IMR-90 (cell line): ENCODE measurements at regions not wholly inside any gene's neighbourhood (a gene's known extent, or its start where the extent isn't known, plus 50 kb on each side); places are given as distances from the start of the nearest gene placed in this dataset.

ENCODE experiments used
- ATAC-seq: fragments of 200-7000 bp; cut with Tn5 transposase; 2 replicates; pipeline ENCODE4 v1.9.1; 2020; ENCODE audit warnings: low read depth, mild to moderate bottlenecking, moderate library complexity
- BruUV-seq: library from RNA; stranded (reverse); fragments of 400-500 nt; replicated peaks from 2 replicates; lab custom pipeline; 2021; lab: Mats Ljungman, UMichigan
- CTCF ChIA-PET: fragments of 300-600 bp; formaldehyde crosslinking; extraction: SDS; loops from one replicate; lab custom pipeline; 2021; ENCODE audit warnings: antibody characterized with exemption; lab: Yijun Ruan, JAX
- POLR2A ChIA-PET: fragments of 300-600 bp; sonication (Branson Sonifier 250); formaldehyde crosslinking; loops from one replicate; lab custom pipeline; 2022; ENCODE audit warnings: antibody characterized with exemption; ENCODE audit not compliant: unreplicated experiment; lab: Charles Lee
- DNase-seq: peaks from one replicate; pipeline ENCODE4 v3.0.0; 2013
- H2AFZ ChIP-seq: replicated peaks from 2 replicates; pipeline ENCODE3; 2013; ENCODE audit warnings: low read length, mild to moderate bottlenecking; ENCODE audit not compliant: poor library complexity
- H2AK5ac ChIP-seq: 2 replicates; pipeline ENCODE4 v1.6.1; 2013; ENCODE audit warnings: low read depth, low read length, inconsistent platforms
- H2AK9ac ChIP-seq: replicated peaks from 2 replicates; pipeline ENCODE3; 2013; ENCODE audit warnings: mild to moderate bottlenecking, low read depth, low read length, moderate library complexity; ENCODE audit not compliant: poor library complexity
- H2BK120ac ChIP-seq: 2 replicates; pipeline ENCODE4 v1.6.1; 2013; ENCODE audit warnings: low read depth, low read length, inconsistent platforms
- H2BK15ac ChIP-seq: 3 replicates; pipeline ENCODE4 v1.6.1; 2013; ENCODE audit warnings: low read depth, low read length, inconsistent platforms
- H2BK20ac ChIP-seq: 2 replicates; pipeline ENCODE4 v1.6.1; 2013; ENCODE audit warnings: low read depth, mild to moderate bottlenecking, inconsistent platforms, low read length, moderate library complexity
- H2BK5ac ChIP-seq: 2 replicates; pipeline ENCODE4 v1.6.1; 2013; ENCODE audit warnings: mild to moderate bottlenecking, low read depth, low read length, inconsistent platforms; ENCODE audit not compliant: poor library complexity, severe bottlenecking
- H3K14ac ChIP-seq: replicated peaks from 2 replicates; pipeline ENCODE4 v1.6.1; 2013; ENCODE audit warnings: low read depth, low read length, inconsistent platforms
- H3K18ac ChIP-seq: 2 replicates; pipeline ENCODE4 v1.6.1; 2013; ENCODE audit warnings: low read depth, low read length, control low read depth
- H3K23ac ChIP-seq: 2 replicates; pipeline ENCODE4 v1.6.1; 2013; ENCODE audit warnings: low read depth, low read length, inconsistent platforms
- H3K27ac ChIP-seq: 2 replicates; pipeline ENCODE4 v1.5.1; 2013; ENCODE audit warnings: mild to moderate bottlenecking, control low read depth, low read length; ENCODE audit not compliant: insufficient read depth
- H3K27me3 ChIP-seq: 2 replicates; pipeline ENCODE4 v1.6.1; 2013; ENCODE audit warnings: low read length; ENCODE audit not compliant: control insufficient read depth, insufficient read depth
- H3K36me3 ChIP-seq: 2 replicates; pipeline ENCODE4 v1.6.1; 2013; ENCODE audit warnings: low read length, mixed read lengths; ENCODE audit not compliant: control insufficient read depth, insufficient read depth
- H3K4ac ChIP-seq: 2 replicates; pipeline ENCODE4 v1.6.1; 2013; ENCODE audit warnings: low read depth, low read length, inconsistent platforms
- H3K4me1 ChIP-seq: 2 replicates; pipeline ENCODE4 v1.6.1; 2013; ENCODE audit warnings: low read length, mixed read lengths; ENCODE audit not compliant: control insufficient read depth, insufficient read depth
- H3K4me2 ChIP-seq: 2 replicates; pipeline ENCODE4 v1.6.1; 2013; ENCODE audit warnings: low read depth, mild to moderate bottlenecking, control low read depth, low read length, moderate library complexity
- H3K4me3 ChIP-seq: 2 replicates; pipeline ENCODE4 v1.5.1; 2013; ENCODE audit warnings: low read depth, mild to moderate bottlenecking, control low read depth, low read length, moderate library complexity; ENCODE audit not compliant: insufficient read depth
- H3K56ac ChIP-seq: 2 replicates; pipeline ENCODE4 v1.6.1; 2013; ENCODE audit warnings: low read length, inconsistent platforms; ENCODE audit not compliant: insufficient read depth; ENCODE audit errors: extremely low read depth
- H3K79me1 ChIP-seq, 2 experiments: 2 replicates each; pipeline ENCODE4 v1.6.1; 2013; ENCODE audit warnings: low read length in 2 of 2, inconsistent platforms in 1 of 2, low read depth in 1 of 2
- H3K9ac ChIP-seq: 2 replicates; pipeline ENCODE4 v1.6.1; 2013; ENCODE audit warnings: low read depth, low read length, control low read depth
- H3K9me1 ChIP-seq: 2 replicates; pipeline ENCODE4 v1.6.1; 2013; ENCODE audit warnings: low read length, inconsistent platforms; ENCODE audit not compliant: insufficient read depth
- H3K9me3 ChIP-seq: 2 replicates; pipeline ENCODE4 v1.6.1; 2013; ENCODE audit warnings: low read length; ENCODE audit not compliant: control insufficient read depth, insufficient read depth
- H4K20me1 ChIP-seq: 2 replicates; pipeline ENCODE4 v1.6.1; 2013; ENCODE audit warnings: low read length, inconsistent platforms; ENCODE audit not compliant: insufficient read depth
- H4K5ac ChIP-seq: 2 replicates; pipeline ENCODE4 v1.6.1; 2013; ENCODE audit warnings: mild to moderate bottlenecking, low read depth, low read length, control low read depth
- H4K8ac ChIP-seq, 2 experiments: 2 replicates each; pipeline ENCODE4 v1.6.1; 2013; ENCODE audit warnings: low read depth in 2 of 2, low read length in 2 of 2, control low read depth in 1 of 2, inconsistent platforms in 1 of 2
- H4K91ac ChIP-seq: 2 replicates; pipeline ENCODE4 v1.6.1; 2013; ENCODE audit warnings: low read depth, low read length, inconsistent platforms; ENCODE audit not compliant: insufficient read depth
- CEBPB ChIP-seq: IDR thresholded peaks from 2 replicates; pipeline ENCODE4 v1.6.1; 2012; ENCODE audit warnings: low read depth, low read length, improper control_type of control experiment
- CHD1 ChIP-seq: IDR thresholded peaks from 2 replicates; pipeline ENCODE4 v1.6.1; 2012; ENCODE audit warnings: low read depth, low read length, improper control_type of control experiment
- FOS ChIP-seq: fragments of 150-350 bp; IDR thresholded peaks from 2 replicates; pipeline ENCODE4 v1.6.1; 2016; ENCODE audit warnings: low read depth, low read length
- MAFK ChIP-seq: IDR thresholded peaks from 2 replicates; pipeline ENCODE4 v1.6.1; 2012; ENCODE audit warnings: low read depth, low read length, improper control_type of control experiment
- MAZ ChIP-seq: IDR thresholded peaks from 2 replicates; pipeline ENCODE4 v1.6.1; 2012; ENCODE audit warnings: low read depth, mild to moderate bottlenecking, low read length, improper control_type of control experiment, moderate library complexity, borderline replicate concordance
- MXI1 ChIP-seq: IDR thresholded peaks from 2 replicates; pipeline ENCODE4 v1.6.1; 2012; ENCODE audit warnings: low read depth, mild to moderate bottlenecking, low read length, moderate library complexity, borderline replicate concordance
- NFE2L2 ChIP-seq: fragments of 150-350 bp; IDR thresholded peaks from 2 replicates; pipeline ENCODE4 v1.6.1; 2016; ENCODE audit warnings: low read depth, mild to moderate bottlenecking, low read length
- RAD21 ChIP-seq: IDR thresholded peaks from 2 replicates; pipeline ENCODE4 v1.6.1; 2012; ENCODE audit warnings: low read length, improper control_type of control experiment
- WGBS, 2 experiments: methylation state at CpG; one replicate each; pipeline versions ENCODE4 v1.1.5 to v1.1.7; 2013; ENCODE audit warnings: missing lambda C conversion rate in 2 of 2; ENCODE audit not compliant: insufficient read length in 1 of 2; ENCODE audit errors: extremely low coverage in 2 of 2; 5-methylcytosine and 5-hydroxymethylcytosine counted together
- dilution Hi-C: fragments of 300-500 bp; cut with HindIII; formaldehyde crosslinking; loops from one replicate; pipeline ENCODE4 v1.14.3; 2018; ENCODE audit warnings: low sequenced_read_pairs; ENCODE audit not compliant: unreplicated experiment
- in situ Hi-C: fragments of 300-500 bp; cut with MboI; formaldehyde crosslinking; loops from 3 replicates; pipeline ENCODE4 v1.14.3; 2019; ENCODE audit warnings: low sequenced_read_pairs, inconsistent platforms, mixed read lengths
- intact Hi-C: fragments of 100-400 bp; cut with micrococcal nuclease; formaldehyde crosslinking; loops from 2 replicates; pipeline ENCODE4 v1.10.0; 2022
- TF ChIP-seq, protein P1 (sequence below): fragments of 150-350 bp; IDR thresholded peaks from 2 replicates; pipeline ENCODE4 v1.6.1; 2016; ENCODE audit warnings: low read depth, mild to moderate bottlenecking, low read length, moderate library complexity, borderline replicate concordance
- TF ChIP-seq, protein P2 (sequence below): conservative IDR thresholded peaks from 2 replicates; pipeline ENCODE4 v1.5.1; 2012; ENCODE audit warnings: mild to moderate bottlenecking, low read depth, low read length, improper control_type of control experiment
- TF ChIP-seq, protein P3 (sequence below): fragments of 150-350 bp; IDR thresholded peaks from 2 replicates; pipeline ENCODE4 v1.6.1; 2017; ENCODE audit warnings: mild to moderate bottlenecking, antibody characterized with exemption, low read length, low read depth

DNA sequence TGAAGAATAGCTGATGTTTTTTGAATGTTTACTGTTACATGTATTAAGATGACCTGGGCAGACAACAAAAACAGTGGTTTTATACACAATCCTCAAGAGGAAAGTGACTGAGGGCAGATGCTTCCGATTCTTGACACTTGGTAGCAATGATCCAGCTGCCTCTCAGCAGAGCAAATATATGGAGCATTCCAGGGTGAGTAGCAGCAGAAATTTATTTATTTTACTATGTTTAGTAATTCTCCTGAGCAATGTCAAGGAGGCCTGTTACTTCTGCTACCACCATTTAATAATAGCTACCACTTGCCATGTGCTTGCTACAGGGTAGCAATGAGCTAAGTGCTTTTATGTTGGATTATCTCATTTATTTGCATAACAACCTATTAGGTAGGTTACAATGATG, 69.1 kb upstream of the NR3C1 start:
- no peak overlapping the region for H2AFZ ChIP-seq
- peaks cover 12% of the 10 kb centered on the region for H3K4me1 ChIP-seq
- dilution Hi-C loops (no loop called here), intact Hi-C loops (no loop called here), in situ Hi-C loops (no loop called here)
- no peaks in the 10 kb centered on the region for H3K79me1 ChIP-seq
- no peaks in the 10 kb centered on the region for H3K36me3 ChIP-seq
- no peak overlapping the region for H2AK9ac ChIP-seq
- H4K91ac ChIP-seq, result peak overlapping the region; percentile 58; the same call in 1 of the 2 replicates
- CTCF ChIA-PET, result no interaction called here
- no peaks in the 10 kb centered on the region for H4K20me1 ChIP-seq
- H3K9me3 ChIP-seq, result no peaks in the 10 kb centered on the region
- H2BK15ac ChIP-seq, result peak overlapping the region; percentile 68; the same call in 2 of the 3 replicates
- no peak overlapping the region for H3K4me2 ChIP-seq
- H2BK20ac ChIP-seq, result peak overlapping the region; percentile 81; the same call in 1 of the 2 replicates
- H2BK5ac ChIP-seq, result peak overlapping the region; percentile 57
- peak overlapping the region; percentile 76; the same call in 1 of the 2 replicates for H3K14ac ChIP-seq
- no peak overlapping the region for H3K9ac ChIP-seq
- peak; percentile 87 for ATAC-seq
- POLR2A ChIA-PET, result no interaction called here
- peak overlapping the region; percentile 64; the same call in 1 of the 2 replicates for H3K4ac ChIP-seq
- no CpG with 5 or more reads among the region's 1 CpG for WGBS, 2 experiments
- H3K27me3 ChIP-seq, result no peaks in the 10 kb centered on the region
- H3K56ac ChIP-seq, result no peak overlapping the region
- H3K18ac ChIP-seq, result peak overlapping the region; percentile 7; the same call in 1 of the 2 replicates
- H3K9me1 ChIP-seq, result peaks cover 15% of the 10 kb centered on the region
- DNase-seq, result peak; percentile 77
- BruUV-seq, result no TSS peak
- TF ChIP-seq MAFK (no peak), CEBPB (no peak), RAD21 (no peak), FOS (no peak), MXI1 (no peak), MAZ (no peak), CHD1 (no peak), NFE2L2 (no peak)
- TF ChIP-seq, protein P1, sequence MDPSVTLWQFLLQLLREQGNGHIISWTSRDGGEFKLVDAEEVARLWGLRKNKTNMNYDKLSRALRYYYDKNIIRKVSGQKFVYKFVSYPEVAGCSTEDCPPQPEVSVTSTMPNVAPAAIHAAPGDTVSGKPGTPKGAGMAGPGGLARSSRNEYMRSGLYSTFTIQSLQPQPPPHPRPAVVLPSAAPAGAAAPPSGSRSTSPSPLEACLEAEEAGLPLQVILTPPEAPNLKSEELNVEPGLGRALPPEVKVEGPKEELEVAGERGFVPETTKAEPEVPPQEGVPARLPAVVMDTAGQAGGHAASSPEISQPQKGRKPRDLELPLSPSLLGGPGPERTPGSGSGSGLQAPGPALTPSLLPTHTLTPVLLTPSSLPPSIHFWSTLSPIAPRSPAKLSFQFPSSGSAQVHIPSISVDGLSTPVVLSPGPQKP, result no peak
- TF ChIP-seq, protein P2, sequence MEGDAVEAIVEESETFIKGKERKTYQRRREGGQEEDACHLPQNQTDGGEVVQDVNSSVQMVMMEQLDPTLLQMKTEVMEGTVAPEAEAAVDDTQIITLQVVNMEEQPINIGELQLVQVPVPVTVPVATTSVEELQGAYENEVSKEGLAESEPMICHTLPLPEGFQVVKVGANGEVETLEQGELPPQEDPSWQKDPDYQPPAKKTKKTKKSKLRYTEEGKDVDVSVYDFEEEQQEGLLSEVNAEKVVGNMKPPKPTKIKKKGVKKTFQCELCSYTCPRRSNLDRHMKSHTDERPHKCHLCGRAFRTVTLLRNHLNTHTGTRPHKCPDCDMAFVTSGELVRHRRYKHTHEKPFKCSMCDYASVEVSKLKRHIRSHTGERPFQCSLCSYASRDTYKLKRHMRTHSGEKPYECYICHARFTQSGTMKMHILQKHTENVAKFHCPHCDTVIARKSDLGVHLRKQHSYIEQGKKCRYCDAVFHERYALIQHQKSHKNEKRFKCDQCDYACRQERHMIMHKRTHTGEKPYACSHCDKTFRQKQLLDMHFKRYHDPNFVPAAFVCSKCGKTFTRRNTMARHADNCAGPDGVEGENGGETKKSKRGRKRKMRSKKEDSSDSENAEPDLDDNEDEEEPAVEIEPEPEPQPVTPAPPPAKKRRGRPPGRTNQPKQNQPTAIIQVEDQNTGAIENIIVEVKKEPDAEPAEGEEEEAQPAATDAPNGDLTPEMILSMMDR, result no peak
- TF ChIP-seq, protein P3, sequence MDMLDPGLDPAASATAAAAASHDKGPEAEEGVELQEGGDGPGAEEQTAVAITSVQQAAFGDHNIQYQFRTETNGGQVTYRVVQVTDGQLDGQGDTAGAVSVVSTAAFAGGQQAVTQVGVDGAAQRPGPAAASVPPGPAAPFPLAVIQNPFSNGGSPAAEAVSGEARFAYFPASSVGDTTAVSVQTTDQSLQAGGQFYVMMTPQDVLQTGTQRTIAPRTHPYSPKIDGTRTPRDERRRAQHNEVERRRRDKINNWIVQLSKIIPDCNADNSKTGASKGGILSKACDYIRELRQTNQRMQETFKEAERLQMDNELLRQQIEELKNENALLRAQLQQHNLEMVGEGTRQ, result no peak
- peak overlapping the region; percentile 66; the same call in 1 of the 2 replicates for H3K27ac ChIP-seq
- peak overlapping the region; percentile 81; the same call in 1 of the 2 replicates for H2BK120ac ChIP-seq
- no peak overlapping the region; the same call in 1 of the 2 replicates for H4K5ac ChIP-seq
- H2AK5ac ChIP-seq, result peak overlapping the region; percentile 91; the same call in 1 of the 2 replicates
- no peak overlapping the region for H3K4me3 ChIP-seq
- H3K23ac ChIP-seq, result no peak overlapping the region
- peak overlapping the region; percentile 55 to 66; a peak in 2 of 4 replicates for H4K8ac ChIP-seq
